ENCODE measurements at regions not wholly inside any gene's neighbourhood (a gene's known extent, or its start where the extent isn't known, plus 50 kb on each side); places are given as distances from the start of the nearest gene placed in this dataset.

- TF ChIP-seq CTCF (IDR thresholded peaks at IDR 0.05): no peak
- TF ChIP-seq POLR2A (IDR thresholded peaks at IDR 0.05): no peak
These were observed 109.9 kb downstream of the JCAD start for GRCh38 chr10:29949411-29950011.
